ENCODE measurements at regions not wholly inside any gene's neighbourhood (a gene's known extent, or its start where the extent isn't known, plus 50 kb on each side); places are given as distances from the start of the nearest gene placed in this dataset.

- TF ChIP-seq FOXM1 (IDR thresholded peaks at IDR 0.05; ENCODE audit: borderline replicate concordance): no peak
- TF ChIP-seq SUZ12 (IDR thresholded peaks at IDR 0.05): no peak
- no peak for TF ChIP-seq ZNF384 (IDR thresholded peaks at IDR 0.05)
- no peak for TF ChIP-seq FOXK2 (IDR thresholded peaks at IDR 0.05)
- no peak for TF ChIP-seq SP1 (IDR thresholded peaks at IDR 0.05)
- TF ChIP-seq TARDBP (IDR thresholded peaks at IDR 0.05): no peak
- TF ChIP-seq HDGF (IDR thresholded peaks at IDR 0.05; ENCODE audit: borderline replicate concordance): no peak
- no peak for TF ChIP-seq BHLHE40 (IDR thresholded peaks at IDR 0.05; ENCODE audit: borderline replicate concordance)
- TF ChIP-seq ARNT (IDR thresholded peaks at IDR 0.05): no peak
- no peak for TF ChIP-seq ELF4 (IDR thresholded peaks at IDR 0.05)
- no peak for TF ChIP-seq L3MBTL2 (conservative IDR thresholded peaks at IDR 0.05)
- TF ChIP-seq, protein P1, sequence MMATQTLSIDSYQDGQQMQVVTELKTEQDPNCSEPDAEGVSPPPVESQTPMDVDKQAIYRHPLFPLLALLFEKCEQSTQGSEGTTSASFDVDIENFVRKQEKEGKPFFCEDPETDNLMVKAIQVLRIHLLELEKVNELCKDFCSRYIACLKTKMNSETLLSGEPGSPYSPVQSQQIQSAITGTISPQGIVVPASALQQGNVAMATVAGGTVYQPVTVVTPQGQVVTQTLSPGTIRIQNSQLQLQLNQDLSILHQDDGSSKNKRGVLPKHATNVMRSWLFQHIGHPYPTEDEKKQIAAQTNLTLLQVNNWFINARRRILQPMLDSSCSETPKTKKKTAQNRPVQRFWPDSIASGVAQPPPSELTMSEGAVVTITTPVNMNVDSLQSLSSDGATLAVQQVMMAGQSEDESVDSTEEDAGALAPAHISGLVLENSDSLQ (IDR thresholded peaks at IDR 0.05): peak; percentile 48; the same call in 1 of the 2 replicates
- no peak for TF ChIP-seq FOXA1 (IDR thresholded peaks at IDR 0.05)
- TF ChIP-seq CTBP1 (IDR thresholded peaks at IDR 0.05; ENCODE audit: borderline replicate concordance): no peak
These were observed 1034.7 kb downstream of the SLITRK1 start for GRCh38 chr13:82847595-82847994.
